GM12801 (cell line): ENCODE measurements at regions not wholly inside any gene's neighbourhood (a gene's known extent, or its start where the extent isn't known, plus 50 kb on each side); places are given as distances from the start of the nearest gene placed in this dataset.

Experiments used
- TF ChIP-seq, protein P1 (sequence below): IDR thresholded peaks from one replicate; pipeline ENCODE4 v1.5.1; 2011; ENCODE audit warnings: control low read depth; ENCODE audit not compliant: insufficient read length; ENCODE audit errors: extremely low read depth

DNA sequence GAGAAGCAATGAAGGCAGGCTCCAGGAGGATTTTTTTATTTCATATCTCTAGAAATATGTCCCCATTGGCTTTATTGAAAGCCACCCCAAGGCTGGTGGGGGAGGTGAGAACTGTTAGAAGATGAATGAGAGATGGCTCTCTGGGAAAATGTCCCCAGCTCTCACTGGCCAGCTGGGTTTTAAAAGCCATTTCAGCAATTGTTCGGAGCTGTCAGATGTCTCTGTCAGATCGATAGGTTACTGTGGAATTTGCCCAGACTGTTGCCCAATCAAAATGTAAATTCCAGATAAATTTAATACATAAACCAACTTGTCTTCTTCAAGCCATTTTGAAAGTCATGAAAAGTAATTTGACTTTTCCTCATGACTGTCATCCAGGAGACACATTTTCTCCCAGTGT lies 67.0 kb upstream of the BRINP1 start:
- TF ChIP-seq, protein P1, sequence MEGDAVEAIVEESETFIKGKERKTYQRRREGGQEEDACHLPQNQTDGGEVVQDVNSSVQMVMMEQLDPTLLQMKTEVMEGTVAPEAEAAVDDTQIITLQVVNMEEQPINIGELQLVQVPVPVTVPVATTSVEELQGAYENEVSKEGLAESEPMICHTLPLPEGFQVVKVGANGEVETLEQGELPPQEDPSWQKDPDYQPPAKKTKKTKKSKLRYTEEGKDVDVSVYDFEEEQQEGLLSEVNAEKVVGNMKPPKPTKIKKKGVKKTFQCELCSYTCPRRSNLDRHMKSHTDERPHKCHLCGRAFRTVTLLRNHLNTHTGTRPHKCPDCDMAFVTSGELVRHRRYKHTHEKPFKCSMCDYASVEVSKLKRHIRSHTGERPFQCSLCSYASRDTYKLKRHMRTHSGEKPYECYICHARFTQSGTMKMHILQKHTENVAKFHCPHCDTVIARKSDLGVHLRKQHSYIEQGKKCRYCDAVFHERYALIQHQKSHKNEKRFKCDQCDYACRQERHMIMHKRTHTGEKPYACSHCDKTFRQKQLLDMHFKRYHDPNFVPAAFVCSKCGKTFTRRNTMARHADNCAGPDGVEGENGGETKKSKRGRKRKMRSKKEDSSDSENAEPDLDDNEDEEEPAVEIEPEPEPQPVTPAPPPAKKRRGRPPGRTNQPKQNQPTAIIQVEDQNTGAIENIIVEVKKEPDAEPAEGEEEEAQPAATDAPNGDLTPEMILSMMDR = no peak

GRCh38 chr9:119435076-119435475 lies 65.8 kb upstream of the BRINP1 start:
- TF ChIP-seq, protein P1 = no peak

- TF ChIP-seq, protein P1 = no peak
These were observed 63.2 kb upstream of the BRINP1 start for GRCh38 chr9:119432428-119432827.

- TF ChIP-seq, protein P1 = no peak
These were observed 60.1 kb upstream of the BRINP1 start for GRCh38 chr9:119429302-119429701.

DNA sequence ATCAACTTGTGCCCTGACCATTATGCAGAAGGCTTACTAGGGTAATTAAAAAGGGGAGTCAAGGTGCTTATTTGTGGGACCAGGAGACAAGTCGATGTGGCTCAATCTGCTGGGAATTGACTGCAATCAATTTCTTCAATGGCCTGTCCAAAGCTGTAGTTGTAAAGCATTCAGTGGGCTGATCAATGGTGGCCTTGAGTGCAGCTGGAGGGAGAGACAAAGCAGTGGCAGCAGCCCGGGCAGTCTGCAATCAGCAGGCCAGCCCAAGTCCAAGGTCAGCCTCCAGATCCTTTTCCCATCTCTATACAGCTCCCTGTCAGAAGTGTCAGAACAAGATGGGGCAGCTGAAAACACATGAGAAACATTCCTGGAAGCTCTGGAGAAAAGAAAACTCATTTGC lies 51.0 kb upstream of the BRINP1 start:
- TF ChIP-seq, protein P1 = no peak
